ENCODE measurements at regions not wholly inside any gene's neighbourhood (a gene's known extent, or its start where the extent isn't known, plus 50 kb on each side); places are given as distances from the start of the nearest gene placed in this dataset.

GRCh38 chr15:97420130-97420529 lies 540.4 kb upstream of the ARRDC4 start:
- DNase-seq (ENCODE audit: low spot score) = no peak
- H3K36me3 ChIP-seq = no peaks in the 10 kb centered on the region
- no peak overlapping the region for H3K4me3 ChIP-seq
- no peaks in the 10 kb centered on the region for H3K4me1 ChIP-seq
- no peaks in the 10 kb centered on the region for H3K27me3 ChIP-seq
- H3K27ac ChIP-seq = no peak overlapping the region
- H3K9me3 ChIP-seq = no peaks in the 10 kb centered on the region
- no peak for TF ChIP-seq CTCF (IDR thresholded peaks at IDR 0.05)

DNA sequence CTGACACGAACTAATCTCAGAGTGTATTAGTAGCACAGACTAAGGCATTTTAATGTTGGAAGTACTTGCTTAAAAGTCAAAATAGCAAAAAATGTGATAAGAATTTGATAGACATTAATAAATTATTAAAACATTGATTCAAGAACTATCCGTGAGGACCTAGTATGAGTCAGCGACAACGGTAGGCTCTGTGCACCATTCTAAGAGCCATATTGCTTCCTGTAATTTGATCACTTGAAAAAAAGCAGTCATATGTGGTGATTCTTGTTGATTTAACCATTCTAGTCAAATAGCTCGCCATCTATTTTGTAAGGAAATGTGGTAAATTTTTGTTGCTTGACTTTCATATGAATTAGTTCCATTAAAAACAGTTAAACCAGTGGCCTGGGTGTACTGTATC lies 534.9 kb upstream of the ARRDC4 start:
- Histone ChIP-seq H3K4me3 (no peak overlapping the region), H3K9me3 (no peaks in the 10 kb centered on the region), H3K27me3 (no peaks in the 10 kb centered on the region), H3K36me3 (no peaks in the 10 kb centered on the region), H3K4me1 (no peaks in the 10 kb centered on the region), H3K27ac (no peak overlapping the region)
- DNase-seq (ENCODE audit: low spot score) = no peak
- TF ChIP-seq CTCF (IDR thresholded peaks at IDR 0.05) = no peak

GRCh38 chr15:97443101-97443500 lies 517.4 kb upstream of the ARRDC4 start:
- H3K9me3 ChIP-seq = no peaks in the 10 kb centered on the region

GRCh38 chr15:97446138-97446537 lies 514.4 kb upstream of the ARRDC4 start:
- no peak overlapping the region for H3K27ac ChIP-seq
- no peaks in the 10 kb centered on the region for H3K4me1 ChIP-seq
- TF ChIP-seq CTCF (IDR thresholded peaks at IDR 0.05) = no peak
- no peak for DNase-seq (ENCODE audit: low spot score)
- H3K27me3 ChIP-seq = no peaks in the 10 kb centered on the region
- H3K9me3 ChIP-seq = no peaks in the 10 kb centered on the region
- H3K4me3 ChIP-seq = no peak overlapping the region
- no peaks in the 10 kb centered on the region for H3K36me3 ChIP-seq

More at GRCh38 chr15:97443101-97443500, 517.4 kb upstream of the ARRDC4 start:
- Histone ChIP-seq H3K27ac (no peak overlapping the region), H3K4me1 (no peaks in the 10 kb centered on the region), H3K36me3 (no peaks in the 10 kb centered on the region), H3K27me3 (no peaks in the 10 kb centered on the region), H3K4me3 (no peak overlapping the region)
- DNase-seq (ENCODE audit: low spot score) = no peak
- TF ChIP-seq CTCF (IDR thresholded peaks at IDR 0.05) = no peak

- no peak for TF ChIP-seq CTCF (IDR thresholded peaks at IDR 0.05)
Observed at GRCh38 chr15:97456521-97457202, 503.8 kb upstream of the ARRDC4 start.

More at GRCh38 chr15:97456521-97457202, 503.8 kb upstream of the ARRDC4 start:
- no peaks in the 10 kb centered on the region for H3K27me3 ChIP-seq
- no peaks in the 10 kb centered on the region for H3K4me1 ChIP-seq
- H3K9me3 ChIP-seq = no peaks in the 10 kb centered on the region
- DNase-seq (ENCODE audit: low spot score) = no peak
- no peaks in the 10 kb centered on the region for H3K36me3 ChIP-seq
- no peak overlapping the region for H3K4me3 ChIP-seq
- no peak overlapping the region for H3K27ac ChIP-seq
